ENCODE measurements at regions not wholly inside any gene's neighbourhood (a gene's known extent, or its start where the extent isn't known, plus 50 kb on each side); places are given as distances from the start of the nearest gene placed in this dataset.

GRCh38 chr4:183828125-183828524, 77.0 kb upstream of the STOX2 start:
- Histone ChIP-seq H3K27ac (ENCODE audit: low read depth in 2 of 2, low read length in 2 of 2) (no peak overlapping the region), H3K4me1 (ENCODE audit: control insufficient read depth in 2 of 3, insufficient read depth in 2 of 3, low read depth in 1 of 3, low read length in 3 of 3) (no peaks in the 10 kb centered on the region), H3K27me3 (ENCODE audit: control insufficient read depth, insufficient read depth, low read length) (no peaks in the 10 kb centered on the region), H3K9ac (ENCODE audit: low read length in 3 of 3) (no peak overlapping the region), H3K9me3 (ENCODE audit: control insufficient read depth in 2 of 3, insufficient read depth in 1 of 3, low read length in 3 of 3) (no peaks in the 10 kb centered on the region), H3K4me3 (ENCODE audit: low read length in 3 of 3) (no peak overlapping the region), H3K36me3 (ENCODE audit: control insufficient read depth in 2 of 3, insufficient read depth in 3 of 3, low read length in 3 of 3) (no peaks in the 10 kb centered on the region)
- TF ChIP-seq CTCF (IDR thresholded peaks at IDR 0.05; ENCODE audit: borderline replicate concordance, extremely low read depth, insufficient read depth) = no peak
- intact Hi-C loops (cut with DNase I) = no loop called here
- FAIRE-seq (no peak), DNase-seq (no peak)

GRCh38 chr4:183828839-183829238, 76.3 kb upstream of the STOX2 start:
- no peaks in the 10 kb centered on the region for H3K36me3 ChIP-seq (ENCODE audit: control insufficient read depth in 2 of 3, insufficient read depth in 3 of 3, low read length in 3 of 3)
- no peak overlapping the region for H3K9ac ChIP-seq (ENCODE audit: low read length in 3 of 3)
- intact Hi-C loops (cut with DNase I) = no loop called here
- no peak for TF ChIP-seq CTCF (IDR thresholded peaks at IDR 0.05; ENCODE audit: borderline replicate concordance, extremely low read depth, insufficient read depth)
- FAIRE-seq = no peak
- no peaks in the 10 kb centered on the region for H3K4me1 ChIP-seq (ENCODE audit: control insufficient read depth in 2 of 3, insufficient read depth in 2 of 3, low read depth in 1 of 3, low read length in 3 of 3)
- H3K27me3 ChIP-seq (ENCODE audit: control insufficient read depth, insufficient read depth, low read length) = no peaks in the 10 kb centered on the region
- DNase-seq = no peak
- no peak overlapping the region for H3K27ac ChIP-seq (ENCODE audit: low read depth in 2 of 2, low read length in 2 of 2)
- no peaks in the 10 kb centered on the region for H3K9me3 ChIP-seq (ENCODE audit: control insufficient read depth in 2 of 3, insufficient read depth in 1 of 3, low read length in 3 of 3)
- H3K4me3 ChIP-seq (ENCODE audit: low read length in 3 of 3) = no peak overlapping the region

GRCh38 chr4:183830438-183830985, 74.6 kb upstream of the STOX2 start:
- FAIRE-seq (no peak), DNase-seq (no peak)
- no peaks in the 10 kb centered on the region for H3K27me3 ChIP-seq (ENCODE audit: control insufficient read depth, insufficient read depth, low read length)
- no peaks in the 10 kb centered on the region for H3K4me1 ChIP-seq (ENCODE audit: control insufficient read depth in 2 of 3, insufficient read depth in 2 of 3, low read depth in 1 of 3, low read length in 3 of 3)
- intact Hi-C loops (cut with DNase I) = no loop called here
- TF ChIP-seq CTCF (IDR thresholded peaks at IDR 0.05; ENCODE audit: borderline replicate concordance, extremely low read depth, insufficient read depth) = no peak
- H3K4me3 ChIP-seq (ENCODE audit: low read length in 3 of 3) = no peak overlapping the region
- no peaks in the 10 kb centered on the region for H3K9me3 ChIP-seq (ENCODE audit: control insufficient read depth in 2 of 3, insufficient read depth in 1 of 3, low read length in 3 of 3)
- H3K36me3 ChIP-seq (ENCODE audit: control insufficient read depth in 2 of 3, insufficient read depth in 3 of 3, low read length in 3 of 3) = no peaks in the 10 kb centered on the region
- H3K9ac ChIP-seq (ENCODE audit: low read length in 3 of 3) = no peak overlapping the region
- no peak overlapping the region for H3K27ac ChIP-seq (ENCODE audit: low read depth in 2 of 2, low read length in 2 of 2)

GRCh38 chr4:183831026-183831446, 74.1 kb upstream of the STOX2 start:
- peak in 1 of 5 donors; percentile 53 for DNase-seq
- H3K27me3 ChIP-seq (ENCODE audit: control insufficient read depth, insufficient read depth, low read length) = no peaks in the 10 kb centered on the region
- intact Hi-C loops (cut with DNase I) = no loop called here
- H3K9me3 ChIP-seq (ENCODE audit: control insufficient read depth in 2 of 3, insufficient read depth in 1 of 3, low read length in 3 of 3) = no peaks in the 10 kb centered on the region
- no peak overlapping the region for H3K9ac ChIP-seq (ENCODE audit: low read length in 3 of 3)
- TF ChIP-seq CTCF (IDR thresholded peaks at IDR 0.05; ENCODE audit: borderline replicate concordance, extremely low read depth, insufficient read depth) = no peak
- no peak overlapping the region for H3K27ac ChIP-seq (ENCODE audit: low read depth in 2 of 2, low read length in 2 of 2)
- FAIRE-seq = no peak
- no peak overlapping the region for H3K4me3 ChIP-seq (ENCODE audit: low read length in 3 of 3)
- no peaks in the 10 kb centered on the region for H3K4me1 ChIP-seq (ENCODE audit: control insufficient read depth in 2 of 3, insufficient read depth in 2 of 3, low read depth in 1 of 3, low read length in 3 of 3)
- H3K36me3 ChIP-seq (ENCODE audit: control insufficient read depth in 2 of 3, insufficient read depth in 3 of 3, low read length in 3 of 3) = no peaks in the 10 kb centered on the region

Data from kidney (tissue), 13 donors.